ENCODE measurements at regions not wholly inside any gene's neighbourhood (a gene's known extent, or its start where the extent isn't known, plus 50 kb on each side); places are given as distances from the start of the nearest gene placed in this dataset.

DNA sequence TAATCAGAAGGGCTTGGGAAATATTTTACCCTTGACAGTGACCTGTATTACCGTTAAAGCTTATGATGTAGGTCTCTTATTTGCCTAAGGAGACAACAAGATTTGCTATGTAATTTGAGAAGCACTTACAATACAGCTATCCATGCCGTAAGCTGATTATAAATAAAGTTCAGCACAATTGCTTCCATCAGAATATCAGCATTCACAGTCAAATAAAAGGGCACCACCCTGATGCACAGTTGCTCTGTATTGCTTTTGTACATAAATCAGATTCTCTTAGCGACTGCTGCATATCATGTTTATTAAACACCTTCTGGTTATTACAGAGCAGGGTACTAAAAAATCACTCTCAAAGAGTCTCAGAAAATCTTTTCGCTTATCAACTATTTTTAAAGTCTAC is 67.3 kb upstream of the VRK1 start:
- FAIRE-seq: no peak

DNA sequence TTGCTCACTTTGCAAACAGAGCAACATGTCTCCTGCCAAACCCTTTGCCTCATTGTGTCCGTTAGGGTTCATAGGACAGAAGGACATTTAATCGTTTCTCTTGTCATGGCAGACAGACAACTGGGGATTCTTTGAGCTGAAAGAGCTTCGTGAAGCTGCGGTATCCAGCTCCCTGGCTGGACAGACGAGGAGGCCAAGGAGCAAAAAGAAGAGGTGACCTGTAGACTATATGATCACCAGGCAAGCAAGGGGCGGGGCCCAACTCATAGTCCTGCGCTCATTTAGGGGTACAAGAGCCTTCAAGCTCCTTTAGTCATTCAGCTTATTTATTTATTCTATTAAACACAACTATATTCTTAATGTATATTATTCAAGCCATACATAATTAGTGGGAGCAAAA is 66.8 kb upstream of the VRK1 start:
- no peak for FAIRE-seq

DNA sequence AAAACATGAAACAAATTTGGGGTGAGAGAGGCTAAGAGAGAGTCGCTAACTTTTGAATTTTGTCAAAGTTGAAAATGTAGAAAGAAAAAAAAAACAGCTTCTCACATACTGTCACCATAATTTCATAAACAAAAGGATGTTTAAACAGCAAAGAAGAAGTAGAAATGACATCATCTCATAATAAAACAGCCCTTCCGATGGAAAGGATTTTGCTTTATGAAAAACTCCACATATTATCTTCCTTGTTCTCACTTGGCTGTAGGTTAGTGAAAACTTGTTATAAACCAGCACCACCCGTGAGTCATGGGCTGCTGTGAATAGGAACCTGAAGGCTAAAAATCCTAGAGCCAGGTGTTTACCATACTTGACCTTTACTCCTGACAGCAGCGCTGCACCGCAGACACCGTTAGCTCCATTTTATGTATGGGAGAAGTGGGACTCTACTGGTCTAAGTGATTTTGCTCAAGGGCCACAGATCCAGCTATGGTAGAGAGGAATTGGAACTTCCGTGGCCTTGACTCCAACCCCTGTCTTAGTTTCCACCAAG is 63.0 kb upstream of the VRK1 start:
- FAIRE-seq: no peak

DNA sequence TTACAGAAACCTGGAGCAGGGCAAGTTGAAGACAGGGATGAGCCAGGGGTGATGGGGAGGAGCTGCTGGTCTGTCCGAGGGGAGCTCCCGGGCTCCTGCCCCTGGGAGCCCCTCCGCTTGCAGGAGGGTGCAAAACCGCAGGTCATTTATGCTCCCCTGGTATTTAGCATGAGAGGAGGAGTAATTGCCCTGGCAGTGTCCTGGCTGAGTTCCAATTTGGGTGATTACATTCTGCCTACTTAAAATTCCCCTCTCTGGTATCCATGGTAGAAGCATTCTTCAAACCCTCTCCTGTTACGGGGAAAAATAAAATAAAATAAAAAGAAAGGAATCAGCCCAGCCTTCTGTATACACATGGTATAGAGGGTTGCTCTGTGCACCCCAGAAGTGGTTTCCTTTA is 61.7 kb upstream of the VRK1 start:
- no peak for FAIRE-seq

DNA sequence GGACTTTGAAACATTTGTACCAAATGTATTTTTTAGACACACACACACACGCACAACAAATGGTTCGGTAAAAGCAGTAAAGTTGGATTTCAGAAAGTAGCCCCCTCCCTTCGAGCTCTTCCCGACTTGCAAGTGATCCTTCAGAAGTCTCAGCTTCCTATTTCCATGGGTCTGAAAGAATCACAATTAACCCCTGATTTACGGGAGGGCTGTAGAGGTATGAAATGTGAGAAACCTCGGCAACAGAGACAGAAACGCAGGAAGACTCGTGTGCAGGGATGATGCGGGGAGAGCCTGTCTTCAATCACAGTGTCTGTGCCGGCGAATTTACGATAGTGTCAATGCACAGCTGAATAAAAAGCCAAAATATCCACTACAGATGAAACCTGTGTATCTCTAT is 60.7 kb upstream of the VRK1 start:
- no peak for FAIRE-seq

DNA sequence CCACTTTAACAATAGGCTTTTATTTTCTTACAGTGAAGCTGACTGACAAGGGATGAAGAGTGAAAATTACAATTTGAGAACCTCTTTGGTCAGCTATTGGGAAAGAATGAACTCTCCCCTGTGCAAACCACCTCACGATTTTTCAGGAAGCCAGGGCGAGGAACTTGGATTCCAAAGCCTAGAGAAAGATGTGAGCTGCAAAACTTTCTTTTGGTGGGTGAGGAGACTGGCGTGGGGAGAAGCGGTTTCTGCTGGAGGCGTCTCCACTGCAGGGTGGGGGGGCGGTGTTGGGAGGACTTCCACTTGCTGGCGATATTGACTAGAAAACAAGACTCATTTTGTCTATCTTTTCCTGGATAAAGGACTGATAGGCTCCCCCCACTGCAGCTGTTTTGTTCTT is 59.3 kb upstream of the VRK1 start:
- FAIRE-seq: no peak

DNA sequence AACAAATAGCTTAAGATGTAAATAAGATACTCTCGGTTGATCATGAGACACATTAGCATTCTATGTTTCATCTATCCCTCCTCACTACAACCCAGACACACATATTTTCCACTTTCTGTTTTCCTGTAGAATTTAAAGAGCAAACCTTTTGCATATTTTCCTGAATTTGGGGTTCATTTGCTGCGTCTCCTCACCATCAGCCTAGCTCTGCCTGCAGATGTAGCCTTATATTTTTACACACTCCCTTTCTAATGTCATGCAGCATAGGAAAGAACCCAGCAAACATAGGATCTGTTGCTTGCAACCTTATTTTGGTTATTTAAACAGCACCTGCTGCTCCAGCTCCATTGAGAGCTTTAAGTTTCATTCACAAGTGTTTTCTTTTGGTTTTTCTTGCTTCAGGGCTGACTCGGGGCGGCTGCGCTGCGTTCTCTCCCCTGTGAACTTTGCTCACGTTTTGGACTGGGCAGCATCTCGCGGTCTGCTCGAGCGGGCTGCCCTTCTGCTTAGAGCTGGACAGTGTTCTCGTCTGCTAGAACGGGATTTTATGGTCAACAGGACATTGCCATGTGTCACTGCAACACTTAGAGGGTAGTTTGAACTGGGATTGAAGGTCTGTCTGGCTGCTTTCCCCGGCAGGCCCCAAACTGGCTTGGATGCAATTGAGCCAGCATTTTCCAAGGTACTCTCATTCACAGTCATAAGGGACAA is 57.8 kb upstream of the VRK1 start:
- FAIRE-seq: no peak

DNA sequence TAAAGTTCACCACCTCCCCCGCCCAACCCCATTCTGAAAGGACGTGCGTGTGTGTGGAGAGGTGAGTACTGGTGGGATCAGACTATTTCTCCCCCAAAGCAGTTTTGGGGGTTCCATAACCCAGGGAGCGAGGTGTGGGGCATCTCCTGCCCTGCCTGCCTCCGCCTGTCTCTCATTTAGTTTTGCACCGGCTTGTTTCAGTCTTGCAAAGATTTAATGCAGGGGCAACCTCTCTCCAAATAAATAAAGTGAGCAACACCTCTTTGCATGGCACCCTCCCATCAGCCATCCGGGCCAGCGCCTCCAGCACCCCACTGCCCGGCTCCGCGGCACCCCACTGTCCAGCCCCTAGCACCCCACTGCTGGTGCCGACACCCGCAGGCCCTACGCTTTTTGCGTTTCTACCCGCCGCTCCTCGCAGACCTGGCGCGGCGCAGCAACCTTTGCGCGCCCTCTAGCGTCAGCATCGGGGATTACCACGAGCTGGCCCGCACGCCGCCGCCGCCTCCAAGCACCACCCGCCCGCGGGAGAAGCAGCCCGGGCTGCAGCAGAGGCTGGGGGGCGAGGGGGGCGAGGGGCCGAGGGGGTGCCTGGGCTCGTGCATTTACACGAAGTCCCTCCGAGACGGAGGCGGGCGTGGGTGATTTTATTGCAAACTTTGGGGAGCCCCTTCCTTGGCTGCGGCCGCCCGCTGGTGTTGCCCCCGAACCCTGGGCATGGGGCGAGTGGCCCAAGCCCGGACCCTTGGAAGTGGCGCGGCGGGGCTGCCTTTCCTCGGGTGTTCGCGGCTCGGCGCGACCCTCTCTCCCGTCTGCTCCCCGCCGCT is 55.8 kb upstream of the VRK1 start:
- FAIRE-seq: no peak

DNA sequence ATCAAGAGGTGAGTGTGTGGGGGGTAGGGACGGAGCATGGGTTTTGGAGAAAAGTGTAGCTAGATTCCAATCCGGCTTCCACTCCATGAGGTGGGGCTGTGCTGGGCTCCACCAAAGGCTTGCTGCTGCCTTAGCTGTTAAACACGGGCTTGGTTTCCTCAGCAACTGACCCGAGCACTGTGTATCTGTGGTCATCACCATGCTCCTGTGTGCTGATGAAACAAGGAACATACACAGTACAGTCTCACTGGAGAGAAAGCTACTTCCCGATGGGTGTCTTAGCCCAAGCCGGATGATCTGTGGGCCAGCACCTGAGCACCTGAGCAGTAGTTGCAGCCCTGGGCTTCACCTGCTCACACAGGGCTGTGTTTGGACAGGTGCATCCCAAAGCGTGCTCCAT is 52.9 kb upstream of the VRK1 start:
- FAIRE-seq: no peak

DNA sequence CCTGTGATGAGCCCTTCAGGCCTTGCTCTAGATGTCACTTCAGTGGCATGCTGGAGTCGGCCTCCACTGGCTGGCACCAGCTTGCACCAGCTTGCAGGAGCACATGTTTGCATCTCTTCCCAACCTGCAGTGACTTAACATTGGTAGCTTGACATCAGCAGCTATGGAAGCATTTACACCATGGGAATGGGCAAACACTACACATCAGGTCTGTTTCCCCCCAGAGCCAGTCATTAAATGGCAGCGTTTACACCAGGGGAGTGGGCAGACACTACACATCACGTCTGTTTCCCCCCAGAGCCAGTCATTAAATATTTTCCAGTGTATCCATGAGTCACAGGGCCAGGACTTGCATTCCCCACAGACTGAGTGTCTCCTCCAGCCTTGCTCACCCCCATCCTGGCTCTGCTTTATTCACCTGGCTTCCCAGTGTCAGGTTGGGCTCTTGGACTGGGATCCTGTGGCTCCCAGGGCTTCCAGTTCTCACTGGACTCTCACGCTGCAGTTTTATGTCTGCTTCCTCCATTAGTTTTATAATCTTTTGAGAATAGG is 51.6 kb upstream of the VRK1 start:
- no peak for FAIRE-seq

DNA sequence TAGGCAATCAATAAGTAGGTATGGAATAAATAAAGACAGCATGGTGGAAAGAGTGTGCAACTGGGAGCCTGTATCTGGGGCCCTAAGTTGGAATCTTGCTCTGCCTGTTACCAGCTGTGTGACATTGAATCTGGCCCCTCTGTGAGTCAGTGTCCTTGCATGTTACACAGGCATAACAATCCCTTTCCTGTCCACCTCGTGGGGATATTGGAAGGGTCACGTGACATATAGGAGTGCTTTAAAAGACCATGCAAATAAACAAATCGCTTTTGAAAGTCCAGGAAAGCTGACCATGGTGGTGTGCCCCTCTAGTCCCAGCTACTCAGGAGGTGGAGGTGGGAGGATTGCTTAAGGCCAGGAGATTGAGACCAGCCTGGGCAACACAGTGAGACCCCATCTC is 51.1 kb upstream of the VRK1 start:
- FAIRE-seq: no peak

DNA sequence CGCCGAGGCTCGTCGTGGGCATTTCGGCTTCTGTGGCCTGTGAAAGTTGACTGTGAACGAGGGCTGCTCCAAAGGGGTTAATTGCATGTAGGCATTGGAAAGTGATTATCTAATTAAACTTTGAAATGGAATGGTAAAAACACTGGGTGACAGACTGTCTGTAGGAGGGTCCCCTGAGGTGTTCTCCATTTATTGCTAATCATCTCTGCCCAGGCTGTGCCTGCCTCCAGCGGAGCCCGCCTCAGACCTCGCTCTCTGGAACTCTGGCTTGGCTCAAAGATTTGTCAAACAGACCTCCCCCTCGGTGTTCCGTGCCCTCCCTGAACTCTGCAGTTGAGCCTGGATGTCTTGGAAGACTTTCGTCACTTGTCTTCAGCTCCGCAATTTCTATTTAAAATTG is 50.2 kb upstream of the VRK1 start:
- no peak for FAIRE-seq

All from islet of Langerhans (tissue), 1 donor.